ENCODE measurements at regions not wholly inside any gene's neighbourhood (a gene's known extent, or its start where the extent isn't known, plus 50 kb on each side); places are given as distances from the start of the nearest gene placed in this dataset.

DNA sequence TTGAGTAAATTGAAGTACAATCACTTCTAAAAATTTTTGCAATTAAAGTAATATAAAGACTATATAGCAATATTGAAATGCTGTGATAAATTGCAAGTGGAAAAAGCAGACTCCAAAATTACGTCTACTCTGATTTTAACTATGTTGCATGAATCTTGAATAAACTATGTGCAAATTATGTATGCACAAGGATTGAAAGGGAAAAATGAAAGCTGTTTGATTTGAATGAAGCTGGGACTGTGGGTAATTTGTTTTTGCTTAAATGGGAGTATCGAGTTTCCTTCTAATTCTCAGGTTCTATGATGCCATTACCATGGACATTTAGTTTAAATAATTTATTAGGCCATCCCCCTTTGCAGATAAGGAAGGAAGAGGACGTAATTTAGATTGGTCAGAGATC is 198.7 kb upstream of the MYLIP start:
- TF ChIP-seq CTCF (IDR thresholded peaks at IDR 0.05; ENCODE audit: low read depth, low read length): no peak
- TF ChIP-seq EZH2phosphoT487 (IDR thresholded peaks at IDR 0.05; ENCODE audit: low read depth): no peak
